Dendritic cell treated with granulocyte-macrophage colony-stimulating factor and Interleukin-4, amounts not matched to agents 40 ng/mL and 50 ng/mL, for 4 days (primary cell): ENCODE measurements at regions not wholly inside any gene's neighbourhood (a gene's known extent, or its start where the extent isn't known, plus 50 kb on each side); places are given as distances from the start of the nearest gene placed in this dataset.
"Not testable (repeated sequence)": the region's sequence is repeated elsewhere in the genome, so short reads cannot be mapped to it uniquely, and the experiment has no call there.

Experiments used
- H3K27ac Mint-ChIP-seq: one replicate; pipeline ENCODE4 v1.8.0; 2022; ENCODE audit warnings: mild to moderate bottlenecking, mixed read lengths
- H3K27me3 Mint-ChIP-seq: one replicate; pipeline ENCODE4 v1.8.0; 2022; ENCODE audit warnings: mild to moderate bottlenecking, mixed read lengths
- H3K36me3 Mint-ChIP-seq: one replicate; pipeline ENCODE4 v1.8.0; 2022; ENCODE audit warnings: low read depth, mixed read lengths
- H3K4me1 Mint-ChIP-seq: one replicate; pipeline ENCODE4 v1.8.0; 2022; ENCODE audit warnings: low read depth, mixed read lengths
- H3K4me3 Mint-ChIP-seq: one replicate; pipeline ENCODE4 v1.8.0; 2022; ENCODE audit warnings: mild to moderate bottlenecking, moderate library complexity, mixed read lengths
- H3K9me3 Mint-ChIP-seq: one replicate; pipeline ENCODE4 v1.8.0; 2022; ENCODE audit warnings: mixed read lengths
- intact Hi-C: fragments of 100-400 bp; cut with micrococcal nuclease; formaldehyde crosslinking; loops from one replicate; pipeline ENCODE4 v1.15.0; 2022

DNA sequence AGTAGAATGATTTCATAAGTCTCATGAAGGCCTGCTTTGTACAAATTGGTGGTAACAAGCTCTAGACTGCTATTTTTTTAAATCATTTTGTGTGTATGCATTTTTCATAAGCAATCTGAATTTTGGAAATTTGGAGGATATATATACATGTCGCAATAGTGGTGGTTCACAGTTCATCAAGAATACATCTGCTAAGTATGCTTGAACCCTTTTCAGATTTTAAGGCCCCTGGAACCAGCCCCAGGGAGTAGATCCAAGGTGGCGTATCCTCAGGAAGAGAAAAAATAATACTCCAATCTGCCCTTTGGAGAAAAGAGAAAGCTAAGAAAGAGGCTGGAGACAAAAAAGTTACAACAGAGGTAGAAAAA, 141.6 kb downstream of the HINT1 start:
- no peaks in the 10 kb centered on the region for H3K9me3 Mint-ChIP-seq
- intact Hi-C loops: no loop called here
- H3K4me3 Mint-ChIP-seq: no peak overlapping the region
- no peaks in the 10 kb centered on the region for H3K36me3 Mint-ChIP-seq
- no peak overlapping the region for H3K27ac Mint-ChIP-seq
- peaks cover 22% of the 10 kb centered on the region for H3K4me1 Mint-ChIP-seq
- no peaks in the 10 kb centered on the region for H3K27me3 Mint-ChIP-seq

DNA sequence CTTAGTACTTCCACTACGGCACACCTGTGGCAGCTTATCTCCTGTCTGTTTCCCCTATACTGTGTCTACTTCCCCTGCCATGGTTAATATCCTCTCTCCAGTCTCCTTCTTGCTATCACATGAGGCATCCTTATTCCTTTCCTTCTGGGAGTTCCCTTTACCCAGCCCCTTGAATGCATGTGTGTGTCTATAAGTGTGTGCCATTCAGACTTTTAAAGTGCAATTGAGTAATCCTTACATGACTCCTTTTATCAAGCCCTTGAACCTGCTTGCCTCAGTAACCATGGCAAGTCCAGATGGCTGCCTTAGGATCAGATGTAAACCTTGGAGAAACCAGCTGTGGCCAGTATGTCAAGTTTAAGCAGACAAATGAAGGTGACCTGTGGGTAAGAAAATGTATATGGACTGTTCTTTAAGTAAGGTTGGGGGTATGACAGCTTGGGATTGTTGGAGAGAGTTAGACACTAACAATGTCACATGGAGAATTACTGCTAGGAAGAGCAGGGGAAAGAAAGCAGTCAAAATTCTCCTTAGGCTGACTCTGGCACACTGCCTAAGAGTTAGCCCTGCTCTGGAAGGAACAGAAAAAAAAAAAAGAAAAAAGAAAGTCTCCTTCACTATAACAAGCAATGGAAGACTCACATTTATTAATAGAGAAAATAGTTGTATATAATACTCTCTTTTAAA, 142.1 kb downstream of the HINT1 start:
- no peaks in the 10 kb centered on the region for H3K27me3 Mint-ChIP-seq
- peaks cover 22% of the 10 kb centered on the region for H3K4me1 Mint-ChIP-seq
- H3K4me3 Mint-ChIP-seq: no peak overlapping the region
- H3K27ac Mint-ChIP-seq: no peak overlapping the region
- no peaks in the 10 kb centered on the region for H3K9me3 Mint-ChIP-seq
- intact Hi-C loops: no loop called here
- H3K36me3 Mint-ChIP-seq: no peaks in the 10 kb centered on the region

DNA sequence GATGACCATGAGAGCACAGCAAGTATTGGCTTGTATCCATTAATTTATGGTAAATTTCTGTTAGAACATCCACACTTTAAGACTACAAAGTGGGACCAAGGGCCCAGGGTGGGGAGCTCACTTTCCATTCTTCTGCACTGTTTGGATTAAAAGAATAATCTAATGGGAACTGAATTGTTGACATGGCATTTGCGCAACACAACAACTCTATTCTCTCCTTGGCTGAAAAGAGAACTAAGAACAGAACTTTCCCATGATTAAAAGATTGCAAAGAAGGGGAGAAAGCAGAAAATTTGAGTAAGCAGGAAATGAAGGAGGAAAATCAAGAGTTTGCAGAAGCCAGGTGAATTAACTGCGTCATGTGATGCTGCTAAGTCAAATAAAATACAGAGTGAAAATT, 143.4 kb downstream of the HINT1 start:
- Mint-ChIP-seq H3K36me3 (no peaks in the 10 kb centered on the region), H3K4me3 (no peak overlapping the region), H3K27me3 (no peaks in the 10 kb centered on the region), H3K9me3 (no peaks in the 10 kb centered on the region), H3K27ac (no peak overlapping the region), H3K4me1 (peaks cover 22% of the 10 kb centered on the region)
- intact Hi-C loops: no loop called here

DNA sequence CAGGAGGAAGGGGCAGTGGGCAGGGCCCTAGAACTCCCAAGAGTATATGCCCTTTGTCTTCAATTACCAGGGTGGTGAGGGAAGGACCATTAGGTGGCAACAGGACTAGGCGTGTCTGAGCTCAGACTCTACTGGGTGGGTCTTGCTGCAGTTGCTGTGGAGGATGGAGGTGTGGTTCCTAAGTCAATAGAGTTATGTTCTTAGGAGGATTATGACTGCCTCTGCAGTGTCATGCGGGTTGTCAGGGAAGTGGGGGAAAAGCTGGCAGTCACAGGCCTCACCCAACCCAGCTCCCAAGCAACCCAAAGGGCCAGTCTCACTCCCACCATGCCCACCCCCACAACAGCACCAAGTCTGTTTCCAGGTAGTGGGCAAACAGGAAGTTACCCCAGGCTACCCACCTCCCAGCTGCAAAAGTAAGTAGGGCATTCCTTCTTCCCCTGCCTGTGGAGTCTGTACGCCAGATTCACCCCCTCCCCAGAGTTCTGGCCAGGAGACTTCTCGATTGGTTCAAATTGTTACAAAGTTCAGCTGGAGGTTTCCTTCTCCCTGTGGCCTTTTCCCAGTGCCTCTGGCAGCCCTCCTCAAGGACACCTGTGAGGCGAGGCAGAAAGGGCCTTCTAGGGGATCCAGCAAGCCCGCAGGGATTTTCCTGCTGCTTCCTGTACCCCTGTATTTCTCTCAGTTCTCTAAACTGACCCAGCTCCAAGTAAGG, 145.3 kb downstream of the HINT1 start:
- peaks cover 22% of the 10 kb centered on the region for H3K4me1 Mint-ChIP-seq
- H3K9me3 Mint-ChIP-seq: no peaks in the 10 kb centered on the region
- no peaks in the 10 kb centered on the region for H3K36me3 Mint-ChIP-seq
- no peak overlapping the region for H3K27ac Mint-ChIP-seq
- intact Hi-C loops: no loop called here
- H3K27me3 Mint-ChIP-seq: no peaks in the 10 kb centered on the region
- no peak overlapping the region for H3K4me3 Mint-ChIP-seq

DNA sequence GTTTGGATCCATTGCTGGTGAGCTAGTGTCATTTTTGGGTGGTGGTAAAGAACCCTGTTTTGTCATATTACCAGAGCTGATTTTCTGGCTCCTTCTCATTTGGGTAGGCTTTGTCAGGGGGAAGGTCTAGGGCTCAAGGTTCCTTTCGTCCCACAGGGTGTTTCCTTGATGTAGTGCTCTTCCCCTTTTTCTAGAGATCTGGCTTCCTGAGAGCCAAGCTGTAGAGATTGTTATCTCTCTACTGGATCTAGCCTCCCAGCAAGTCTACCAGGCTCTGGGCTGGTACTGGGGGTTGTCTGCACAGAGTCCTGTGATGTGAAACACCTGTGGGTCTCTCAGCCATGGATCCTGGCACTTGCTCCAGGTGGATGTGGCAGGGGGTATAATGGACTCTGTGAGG, 145.9 kb downstream of the HINT1 start:
- Mint-ChIP-seq H3K4me3 (no peak overlapping the region), H3K36me3 (no peaks in the 10 kb centered on the region), H3K27ac (no peak overlapping the region), H3K9me3 (no peaks in the 10 kb centered on the region), H3K4me1 (peaks cover 22% of the 10 kb centered on the region), H3K27me3 (no peaks in the 10 kb centered on the region)
- intact Hi-C loops: no loop called here

DNA sequence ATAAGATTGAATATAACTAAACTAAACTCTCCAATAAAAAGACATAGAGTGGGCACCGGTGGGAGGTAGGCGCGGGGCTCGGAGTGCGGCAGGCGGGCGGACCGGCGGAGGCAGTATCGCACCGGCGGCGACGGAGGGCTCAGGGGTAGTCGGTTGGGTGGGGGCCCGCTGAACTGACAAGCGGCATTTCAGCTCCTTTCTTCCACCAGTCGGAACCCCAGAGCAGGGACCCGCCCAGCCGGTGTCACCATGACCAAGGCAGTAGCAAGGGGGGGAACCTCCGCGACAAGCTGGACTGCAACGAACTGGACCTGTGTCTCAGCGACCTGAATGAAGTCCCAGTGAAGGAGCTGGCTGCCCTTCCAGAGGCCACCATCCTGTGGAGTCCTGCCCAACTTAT, 156.7 kb downstream of the HINT1 start:
- Mint-ChIP-seq H3K27ac (no peak overlapping the region), H3K36me3 (no peaks in the 10 kb centered on the region), H3K27me3 (peaks cover 1% of the 10 kb centered on the region), H3K9me3 (no peaks in the 10 kb centered on the region), H3K4me1 (no peaks in the 10 kb centered on the region), H3K4me3 (no peak overlapping the region)
- intact Hi-C loops: no loop called here

DNA sequence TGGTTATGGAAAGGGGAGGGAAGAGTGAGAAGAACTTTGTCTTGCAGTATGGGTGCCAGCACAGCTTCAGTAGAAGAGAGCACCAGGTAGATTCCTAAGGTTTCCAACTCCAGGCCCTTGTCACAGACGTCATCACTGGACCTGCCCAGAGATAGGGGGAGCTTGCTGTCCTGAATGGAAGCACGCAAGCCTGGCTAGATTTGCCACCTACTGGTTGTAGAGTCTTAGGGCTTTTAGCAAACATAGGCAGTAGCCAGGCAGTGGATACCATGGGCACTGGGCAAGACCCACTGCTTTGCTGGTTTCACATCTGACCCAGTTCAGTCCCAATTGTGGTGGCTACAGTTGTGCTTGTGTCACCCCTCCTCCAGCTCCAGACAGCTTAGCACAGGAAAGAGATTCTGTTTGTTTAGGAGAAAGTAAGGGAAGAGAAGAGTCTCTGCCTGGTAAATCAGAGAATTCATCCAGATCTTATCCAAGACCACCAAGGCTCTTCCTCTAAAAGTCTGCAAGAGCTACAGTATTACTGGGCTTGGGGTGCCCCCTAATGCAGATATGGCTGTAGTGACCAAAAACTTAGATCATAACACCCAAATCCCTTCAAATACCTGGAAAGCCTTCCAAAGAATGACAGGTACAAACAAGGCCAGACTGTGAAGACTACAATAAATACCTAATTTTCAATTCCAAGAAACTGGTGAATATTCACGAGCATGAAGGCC, 158.9 kb downstream of the HINT1 start:
- Mint-ChIP-seq H3K9me3 (no peaks in the 10 kb centered on the region), H3K27ac (no peak overlapping the region), H3K4me3 (no peak overlapping the region), H3K36me3 (no peaks in the 10 kb centered on the region), H3K27me3 (peaks cover 1% of the 10 kb centered on the region), H3K4me1 (no peaks in the 10 kb centered on the region)
- intact Hi-C loops: no loop called here

DNA sequence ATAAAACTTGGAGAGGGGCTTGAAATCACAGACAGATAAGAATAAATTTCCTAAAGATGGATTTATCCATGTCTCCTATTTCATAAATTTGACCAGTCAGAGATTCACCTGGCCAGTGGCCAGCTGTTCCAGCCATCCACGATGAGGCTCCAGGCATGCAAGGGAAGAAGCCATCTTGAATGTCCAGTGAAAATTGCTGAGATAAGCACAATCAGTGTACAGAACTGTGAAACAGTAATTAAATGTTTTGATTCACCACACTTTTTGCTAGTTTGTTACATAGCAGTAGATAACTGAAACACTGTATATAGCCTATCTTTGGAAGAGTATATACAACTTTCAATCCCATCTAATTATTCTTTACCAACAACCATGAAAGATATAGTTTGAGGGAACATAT, 163.5 kb downstream of the HINT1 start:
- Mint-ChIP-seq H3K4me1 (no peaks in the 10 kb centered on the region), H3K4me3 (no peak overlapping the region), H3K27me3 (no peaks in the 10 kb centered on the region), H3K27ac (no peak overlapping the region), H3K36me3 (no peaks in the 10 kb centered on the region), H3K9me3 (no peaks in the 10 kb centered on the region)
- intact Hi-C loops: no loop called here

DNA sequence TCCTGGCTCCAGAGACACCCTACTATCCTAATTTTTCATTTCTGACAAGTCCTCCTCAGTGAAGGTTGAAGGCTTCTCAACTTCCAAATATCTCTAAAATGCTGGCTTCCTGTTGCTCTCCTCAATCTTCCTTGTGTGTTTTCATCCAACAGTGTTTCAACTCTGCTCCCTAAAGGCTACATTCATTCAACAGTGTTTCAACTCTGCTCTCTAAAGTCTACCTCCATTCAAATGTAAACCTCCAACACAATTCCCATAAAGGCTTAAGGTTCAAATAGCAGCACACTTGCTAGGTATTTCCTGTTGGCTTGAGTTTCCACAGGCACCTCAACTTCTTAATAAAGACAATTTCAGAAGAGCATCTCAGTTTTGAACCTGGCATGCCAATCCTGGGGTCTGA, 164.8 kb downstream of the HINT1 start:
- Mint-ChIP-seq H3K27ac (no peak overlapping the region), H3K27me3 (no peaks in the 10 kb centered on the region), H3K4me1 (no peaks in the 10 kb centered on the region), H3K4me3 (no peak overlapping the region), H3K9me3 (peaks cover 6% of the 10 kb centered on the region), H3K36me3 (no peaks in the 10 kb centered on the region)
- intact Hi-C loops: no loop called here

DNA sequence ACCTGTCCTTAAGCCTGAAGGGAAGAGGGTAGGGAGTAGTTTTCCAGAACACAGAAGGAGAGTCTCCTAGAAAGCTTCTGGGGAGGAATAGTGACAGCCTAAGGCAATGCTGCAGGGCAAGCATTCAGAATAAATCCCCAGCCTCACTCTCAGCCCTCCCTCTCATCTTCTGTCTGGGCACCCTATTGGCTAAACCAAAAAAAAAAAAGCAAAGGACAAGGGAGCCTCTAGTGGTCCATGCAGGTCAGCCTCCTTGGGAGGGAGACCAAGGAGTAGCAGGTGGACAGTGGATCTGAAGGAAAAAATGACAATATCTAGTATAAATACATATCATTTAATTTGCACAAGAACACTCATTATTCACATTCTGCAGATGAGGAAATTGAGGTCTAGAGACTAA, 168.3 kb downstream of the HINT1 start:
- H3K36me3 Mint-ChIP-seq, H3K27ac Mint-ChIP-seq, H3K27me3 Mint-ChIP-seq, intact Hi-C loops, H3K4me1 Mint-ChIP-seq, H3K4me3 Mint-ChIP-seq: not testable (repeated sequence)
- peaks cover 18% of the 10 kb centered on the region for H3K9me3 Mint-ChIP-seq

DNA sequence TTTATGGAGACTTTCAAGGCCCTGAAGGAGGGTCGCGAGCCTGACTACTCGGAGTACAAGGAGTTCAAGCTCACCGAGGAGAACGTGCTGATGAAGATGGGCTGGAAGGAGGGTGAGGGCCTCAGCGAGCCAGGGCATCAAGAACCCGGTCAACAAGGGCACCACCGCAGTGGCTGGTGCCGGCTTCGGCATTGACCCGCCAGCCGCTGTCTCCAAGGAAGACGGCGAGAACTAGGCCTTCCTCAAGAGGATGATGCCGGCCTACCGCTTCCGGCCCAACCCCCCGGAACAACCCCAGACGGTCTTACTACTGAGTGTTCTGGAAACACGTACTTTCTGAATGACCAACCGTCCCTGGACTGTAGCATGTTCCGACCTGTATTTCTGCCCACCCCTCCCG, 169.2 kb downstream of the HINT1 start:
- Mint-ChIP-seq H3K27ac (no peak overlapping the region), H3K36me3 (no peaks in the 10 kb centered on the region), H3K4me1 (no peaks in the 10 kb centered on the region), H3K4me3 (no peak overlapping the region), H3K9me3 (peaks cover 18% of the 10 kb centered on the region), H3K27me3 (no peaks in the 10 kb centered on the region)
- intact Hi-C loops: no loop called here

DNA sequence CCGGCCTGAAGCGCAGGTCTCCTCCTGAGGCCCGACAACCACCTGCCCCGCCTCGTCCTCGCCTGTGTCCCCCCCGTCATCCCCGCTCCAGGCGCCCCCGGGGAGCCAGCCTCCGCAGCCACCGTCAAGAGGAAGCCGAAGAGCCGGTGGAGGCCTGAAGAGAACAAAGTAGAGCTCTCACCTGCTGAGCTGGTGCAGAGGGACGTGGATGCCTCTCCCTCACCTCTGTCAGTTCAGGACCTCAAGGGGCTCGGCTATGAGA, 169.9 kb downstream of the HINT1 start:
- intact Hi-C loops: no loop called here
- H3K9me3 Mint-ChIP-seq: peaks cover 18% of the 10 kb centered on the region
- H3K36me3 Mint-ChIP-seq: no peaks in the 10 kb centered on the region
- H3K4me3 Mint-ChIP-seq: no peak overlapping the region
- no peak overlapping the region for H3K27ac Mint-ChIP-seq
- no peaks in the 10 kb centered on the region for H3K4me1 Mint-ChIP-seq
- H3K27me3 Mint-ChIP-seq: no peaks in the 10 kb centered on the region

DNA sequence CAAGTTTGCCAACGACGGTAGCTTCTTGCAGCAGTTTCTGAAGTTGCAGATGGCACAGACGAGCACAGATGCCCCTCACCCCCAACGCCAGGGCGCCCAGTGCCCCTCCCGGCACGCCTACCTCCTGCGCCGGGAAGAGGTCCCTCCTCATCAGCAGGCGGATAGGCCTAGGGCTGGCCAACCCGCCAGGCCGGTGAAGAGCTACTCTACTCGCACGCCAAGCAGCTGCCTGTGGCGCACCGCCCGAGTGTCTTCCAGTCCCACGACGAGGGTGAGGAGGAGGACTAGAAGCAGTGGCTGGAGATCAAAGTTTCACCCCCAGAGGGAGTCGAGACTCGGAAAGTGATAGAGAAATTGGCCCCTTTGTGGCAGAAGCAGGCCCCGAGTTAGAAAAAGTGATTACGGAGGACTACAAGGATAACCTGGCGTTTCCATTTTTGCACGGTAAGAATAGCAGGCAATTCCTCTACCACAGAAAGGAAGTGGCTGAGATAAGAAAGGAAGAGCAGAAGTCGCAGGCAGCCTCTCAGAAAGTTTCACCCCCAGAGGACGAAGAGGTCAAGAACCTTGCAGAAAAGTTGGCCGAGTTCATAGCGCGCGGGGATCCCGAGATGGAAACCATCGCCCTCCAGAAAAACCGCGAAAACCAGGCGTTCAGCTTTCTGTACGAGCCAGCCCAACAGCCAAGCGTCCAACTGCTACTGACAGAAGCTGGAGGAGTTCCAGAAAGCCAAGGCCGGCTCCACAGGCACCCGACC, 170.4 kb downstream of the HINT1 start:
- H3K27me3 Mint-ChIP-seq: no peaks in the 10 kb centered on the region
- H3K36me3 Mint-ChIP-seq: no peaks in the 10 kb centered on the region
- no peaks in the 10 kb centered on the region for H3K4me1 Mint-ChIP-seq
- H3K27ac Mint-ChIP-seq: no peak overlapping the region
- H3K9me3 Mint-ChIP-seq: peaks cover 18% of the 10 kb centered on the region
- no peak overlapping the region for H3K4me3 Mint-ChIP-seq
- intact Hi-C loops: no loop called here

DNA sequence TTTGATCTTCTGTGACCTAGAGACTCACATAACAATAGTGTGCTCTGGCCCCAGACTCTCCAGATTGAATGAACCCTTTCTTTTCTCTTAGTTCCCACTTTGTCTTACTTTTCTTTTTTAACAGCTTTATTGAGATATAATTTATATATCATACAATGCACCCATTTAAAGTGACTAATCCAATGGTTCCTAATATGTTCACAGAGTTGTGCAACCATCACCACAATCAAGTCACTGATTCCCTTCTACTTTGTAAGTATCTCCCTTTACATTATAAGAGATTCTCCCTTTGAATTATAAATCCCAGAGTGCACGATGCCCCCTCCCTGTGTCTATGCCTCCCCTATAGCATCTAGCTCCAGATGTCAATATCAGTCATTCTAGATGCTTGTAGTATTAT, 172.4 kb downstream of the HINT1 start:
- no peaks in the 10 kb centered on the region for H3K27me3 Mint-ChIP-seq
- no peaks in the 10 kb centered on the region for H3K36me3 Mint-ChIP-seq
- intact Hi-C loops: no loop called here
- no peak overlapping the region for H3K27ac Mint-ChIP-seq
- no peaks in the 10 kb centered on the region for H3K4me1 Mint-ChIP-seq
- H3K4me3 Mint-ChIP-seq: no peak overlapping the region
- H3K9me3 Mint-ChIP-seq: peaks cover 18% of the 10 kb centered on the region
